ENCODE measurements at regions not wholly inside any gene's neighbourhood (a gene's known extent, or its start where the extent isn't known, plus 50 kb on each side); places are given as distances from the start of the nearest gene placed in this dataset.

DNA sequence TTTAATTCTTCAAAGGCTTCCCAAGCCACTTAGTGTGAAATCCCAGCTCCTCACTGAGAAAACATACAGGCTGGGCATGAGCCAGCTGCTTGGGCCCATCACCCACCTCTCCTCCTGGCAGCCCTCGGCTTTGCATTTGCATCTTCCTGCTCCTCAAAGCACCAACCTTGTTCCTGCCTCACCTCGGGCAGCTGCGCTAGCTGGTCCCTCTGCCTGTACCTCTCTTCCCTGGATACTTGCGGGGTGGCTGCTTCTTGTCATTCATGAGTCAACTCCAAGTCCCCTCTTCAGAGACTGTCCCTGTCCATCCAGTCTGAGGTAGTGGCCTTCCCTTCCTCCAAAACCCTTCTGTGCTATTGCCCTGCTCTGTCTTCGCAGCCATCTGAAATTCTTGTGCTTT is 116.1 kb upstream of the CXCL14 start:
- DNase-seq (ENCODE audit: low read depth) = no peak
- TF ChIP-seq, protein P1, sequence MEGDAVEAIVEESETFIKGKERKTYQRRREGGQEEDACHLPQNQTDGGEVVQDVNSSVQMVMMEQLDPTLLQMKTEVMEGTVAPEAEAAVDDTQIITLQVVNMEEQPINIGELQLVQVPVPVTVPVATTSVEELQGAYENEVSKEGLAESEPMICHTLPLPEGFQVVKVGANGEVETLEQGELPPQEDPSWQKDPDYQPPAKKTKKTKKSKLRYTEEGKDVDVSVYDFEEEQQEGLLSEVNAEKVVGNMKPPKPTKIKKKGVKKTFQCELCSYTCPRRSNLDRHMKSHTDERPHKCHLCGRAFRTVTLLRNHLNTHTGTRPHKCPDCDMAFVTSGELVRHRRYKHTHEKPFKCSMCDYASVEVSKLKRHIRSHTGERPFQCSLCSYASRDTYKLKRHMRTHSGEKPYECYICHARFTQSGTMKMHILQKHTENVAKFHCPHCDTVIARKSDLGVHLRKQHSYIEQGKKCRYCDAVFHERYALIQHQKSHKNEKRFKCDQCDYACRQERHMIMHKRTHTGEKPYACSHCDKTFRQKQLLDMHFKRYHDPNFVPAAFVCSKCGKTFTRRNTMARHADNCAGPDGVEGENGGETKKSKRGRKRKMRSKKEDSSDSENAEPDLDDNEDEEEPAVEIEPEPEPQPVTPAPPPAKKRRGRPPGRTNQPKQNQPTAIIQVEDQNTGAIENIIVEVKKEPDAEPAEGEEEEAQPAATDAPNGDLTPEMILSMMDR (IDR thresholded peaks at IDR 0.05; ENCODE audit: insufficient read depth, low read length, poor library complexity, severe bottlenecking) = no peak
- no peak overlapping the region for H3K4me3 ChIP-seq (ENCODE audit: low read depth, low read length)
- peaks cover 2% of the 10 kb centered on the region for H3K27me3 ChIP-seq (ENCODE audit: control insufficient read depth, insufficient read depth, low read length)
- H3K36me3 ChIP-seq (ENCODE audit: control insufficient read depth, insufficient read depth, low read length) = no peaks in the 10 kb centered on the region

- peaks cover 2% of the 10 kb centered on the region for H3K27me3 ChIP-seq (ENCODE audit: control insufficient read depth, insufficient read depth, low read length)
- TF ChIP-seq, protein P1 (IDR thresholded peaks at IDR 0.05; ENCODE audit: insufficient read depth, low read length, poor library complexity, severe bottlenecking) = no peak
- no peaks in the 10 kb centered on the region for H3K36me3 ChIP-seq (ENCODE audit: control insufficient read depth, insufficient read depth, low read length)
- DNase-seq (ENCODE audit: low read depth) = no peak
- H3K4me3 ChIP-seq (ENCODE audit: low read depth, low read length) = no peak overlapping the region
Observed at GRCh38 chr5:135694012-135694411, 115.2 kb upstream of the CXCL14 start.

DNA sequence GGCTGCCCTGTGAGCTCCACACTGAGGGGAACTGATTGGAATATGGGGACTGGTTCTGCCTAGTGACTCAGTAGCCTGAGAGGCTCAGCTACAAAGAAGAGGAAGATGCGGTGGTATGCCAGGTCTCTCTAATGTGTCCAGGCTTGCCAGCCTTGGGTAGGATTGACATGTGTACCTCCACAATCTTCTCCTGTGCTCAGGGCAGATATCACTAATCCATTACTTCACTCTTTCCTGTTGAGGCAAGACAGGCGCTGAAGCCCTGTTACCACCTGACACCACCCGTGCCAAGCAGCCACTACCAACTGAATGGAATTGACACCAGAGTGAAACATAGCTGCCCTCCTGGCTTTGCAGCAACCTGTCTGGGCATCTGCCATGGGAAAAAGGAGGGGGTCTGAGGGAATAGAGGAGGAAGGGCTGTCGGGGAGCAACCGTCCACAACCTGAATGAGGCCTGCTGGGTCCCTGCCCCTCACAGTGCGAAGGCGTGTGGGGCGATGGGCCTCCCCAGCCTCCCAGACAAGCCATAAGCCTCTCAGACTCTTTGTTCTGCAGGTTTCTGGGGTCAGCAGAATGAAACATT is 114.7 kb upstream of the CXCL14 start:
- DNase-seq (ENCODE audit: low read depth) = no peak

DNA sequence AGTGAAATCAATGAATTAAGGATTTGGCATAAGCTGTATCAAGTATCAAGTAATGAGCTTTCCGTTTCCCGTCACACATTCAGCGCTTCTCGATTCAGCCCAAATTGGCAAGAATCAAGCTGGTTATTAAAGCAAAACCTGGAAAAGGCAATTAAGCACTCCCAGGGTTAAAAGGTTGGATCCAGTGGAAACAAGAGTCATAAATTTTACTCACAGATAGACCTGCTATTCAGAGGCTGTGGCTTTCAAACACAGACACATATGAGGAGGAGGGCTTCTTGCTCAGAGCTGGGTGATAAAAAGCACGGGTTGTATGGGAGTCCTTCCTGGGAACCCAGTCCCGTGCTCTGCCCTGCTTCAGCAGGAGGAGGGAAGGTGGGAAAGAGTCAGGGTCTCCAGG is 112.3 kb upstream of the CXCL14 start:
- H3K4me3 ChIP-seq (ENCODE audit: low read depth, low read length) = no peak overlapping the region
- H3K36me3 ChIP-seq (ENCODE audit: control insufficient read depth, insufficient read depth, low read length) = no peaks in the 10 kb centered on the region
- no peaks in the 10 kb centered on the region for H3K27me3 ChIP-seq (ENCODE audit: control insufficient read depth, insufficient read depth, low read length)
- TF ChIP-seq, protein P1 (IDR thresholded peaks at IDR 0.05; ENCODE audit: insufficient read depth, low read length, poor library complexity, severe bottlenecking) = no peak
- no peak for DNase-seq (ENCODE audit: low read depth)

More for the DNA sequence above, 114.7 kb upstream of the CXCL14 start:
- TF ChIP-seq, protein P1 (IDR thresholded peaks at IDR 0.05; ENCODE audit: insufficient read depth, low read length, poor library complexity, severe bottlenecking) = no peak
- peaks cover 2% of the 10 kb centered on the region for H3K27me3 ChIP-seq (ENCODE audit: control insufficient read depth, insufficient read depth, low read length)
- no peaks in the 10 kb centered on the region for H3K36me3 ChIP-seq (ENCODE audit: control insufficient read depth, insufficient read depth, low read length)
- H3K4me3 ChIP-seq (ENCODE audit: low read depth, low read length) = no peak overlapping the region

DNA sequence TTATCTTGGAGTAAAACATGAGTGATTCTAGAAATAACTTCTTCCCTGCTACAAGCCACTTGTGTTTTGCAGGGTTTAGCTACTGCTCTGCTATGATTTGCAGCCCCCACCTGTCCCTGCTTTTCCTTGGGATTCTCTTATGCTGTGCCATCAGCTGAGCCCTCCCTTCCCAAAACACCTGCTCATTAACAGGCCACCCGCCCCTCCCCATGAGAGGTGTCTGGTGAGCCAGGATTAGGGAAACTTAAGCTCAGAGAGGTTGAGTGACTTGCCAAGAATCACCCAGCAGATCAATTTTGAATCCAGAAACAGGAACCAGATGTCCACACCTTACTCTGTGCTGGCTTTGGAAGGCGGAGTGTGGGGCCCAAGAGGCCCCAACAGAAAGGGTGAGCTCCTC is 111.7 kb upstream of the CXCL14 start:
- H3K4me3 ChIP-seq (ENCODE audit: low read depth, low read length) = no peak overlapping the region

More for the DNA sequence above, 111.7 kb upstream of the CXCL14 start:
- TF ChIP-seq, protein P1 (IDR thresholded peaks at IDR 0.05; ENCODE audit: insufficient read depth, low read length, poor library complexity, severe bottlenecking) = no peak
- no peak for DNase-seq (ENCODE audit: low read depth)
- Histone ChIP-seq H3K36me3 (ENCODE audit: control insufficient read depth, insufficient read depth, low read length) (no peaks in the 10 kb centered on the region), H3K27me3 (ENCODE audit: control insufficient read depth, insufficient read depth, low read length) (no peaks in the 10 kb centered on the region)
